22Rv1 (cell line): ENCODE measurements at regions not wholly inside any gene's neighbourhood (a gene's known extent, or its start where the extent isn't known, plus 50 kb on each side); places are given as distances from the start of the nearest gene placed in this dataset.

ENCODE experiments used
- ZFX ChIP-seq: fragments of 450-650 bp; IDR thresholded peaks from 2 replicates; pipeline ENCODE4 v1.6.1; 2017; ENCODE audit warnings: antibody characterized with exemption, borderline replicate concordance
- TF ChIP-seq, protein P1 (sequence below): fragments of 450-650 bp; IDR thresholded peaks from 2 replicates; pipeline ENCODE4 v1.5.1; 2017; ENCODE audit warnings: mild to moderate bottlenecking

DNA sequence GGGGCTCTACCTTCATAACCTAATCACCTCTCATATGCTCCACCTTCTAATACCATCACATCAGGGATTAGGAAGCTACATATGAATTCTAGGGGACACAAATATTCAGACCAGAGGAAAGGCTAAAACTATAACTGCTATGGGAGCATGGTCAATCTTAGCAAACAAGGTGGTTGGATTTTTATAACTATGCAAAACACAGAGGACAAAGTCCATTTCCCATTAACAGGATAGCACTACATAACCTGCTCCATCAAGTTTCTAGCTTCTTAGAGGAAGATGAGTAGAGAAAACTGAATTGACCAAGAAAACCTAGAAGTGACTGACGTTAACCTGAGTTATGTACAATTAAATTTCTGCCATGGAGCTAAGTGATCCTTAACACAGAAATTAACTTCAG lies 398.6 kb downstream of the TBL1XR1 start:
- TF ChIP-seq, protein P1, sequence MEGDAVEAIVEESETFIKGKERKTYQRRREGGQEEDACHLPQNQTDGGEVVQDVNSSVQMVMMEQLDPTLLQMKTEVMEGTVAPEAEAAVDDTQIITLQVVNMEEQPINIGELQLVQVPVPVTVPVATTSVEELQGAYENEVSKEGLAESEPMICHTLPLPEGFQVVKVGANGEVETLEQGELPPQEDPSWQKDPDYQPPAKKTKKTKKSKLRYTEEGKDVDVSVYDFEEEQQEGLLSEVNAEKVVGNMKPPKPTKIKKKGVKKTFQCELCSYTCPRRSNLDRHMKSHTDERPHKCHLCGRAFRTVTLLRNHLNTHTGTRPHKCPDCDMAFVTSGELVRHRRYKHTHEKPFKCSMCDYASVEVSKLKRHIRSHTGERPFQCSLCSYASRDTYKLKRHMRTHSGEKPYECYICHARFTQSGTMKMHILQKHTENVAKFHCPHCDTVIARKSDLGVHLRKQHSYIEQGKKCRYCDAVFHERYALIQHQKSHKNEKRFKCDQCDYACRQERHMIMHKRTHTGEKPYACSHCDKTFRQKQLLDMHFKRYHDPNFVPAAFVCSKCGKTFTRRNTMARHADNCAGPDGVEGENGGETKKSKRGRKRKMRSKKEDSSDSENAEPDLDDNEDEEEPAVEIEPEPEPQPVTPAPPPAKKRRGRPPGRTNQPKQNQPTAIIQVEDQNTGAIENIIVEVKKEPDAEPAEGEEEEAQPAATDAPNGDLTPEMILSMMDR, result no peak
- TF ChIP-seq ZFX, result no peak
